GM12872 (cell line): ENCODE measurements at regions not wholly inside any gene's neighbourhood (a gene's known extent, or its start where the extent isn't known, plus 50 kb on each side); places are given as distances from the start of the nearest gene placed in this dataset.

ENCODE experiments used
- CTCF ChIP-seq: IDR thresholded peaks from 3 replicates; pipeline ENCODE4 v1.5.1; 2011; ENCODE audit warnings: low read depth, mild to moderate bottlenecking, low read length, moderate library complexity; ENCODE audit not compliant: insufficient read depth

- TF ChIP-seq CTCF = no peak
These were observed 220.4 kb upstream of the ZP4 start for GRCh38 chr1:238111081-238111480.

GRCh38 chr1:238108417-238108816, 217.7 kb upstream of the ZP4 start:
- no peak for TF ChIP-seq CTCF

- no peak for TF ChIP-seq CTCF
These were observed 216.6 kb upstream of the ZP4 start for GRCh38 chr1:238107322-238107721.

- TF ChIP-seq CTCF = no peak
These were observed 214.0 kb upstream of the ZP4 start for GRCh38 chr1:238104752-238105151.

GRCh38 chr1:238101923-238102322, 211.2 kb upstream of the ZP4 start:
- no peak for TF ChIP-seq CTCF

GRCh38 chr1:238099871-238100270, 209.1 kb upstream of the ZP4 start:
- no peak for TF ChIP-seq CTCF

GRCh38 chr1:238089615-238090014, 198.9 kb upstream of the ZP4 start:
- TF ChIP-seq CTCF = no peak
